Small intestine (tissue), 7 donors: ENCODE measurements at regions not wholly inside any gene's neighbourhood (a gene's known extent, or its start where the extent isn't known, plus 50 kb on each side); places are given as distances from the start of the nearest gene placed in this dataset.
"Not testable (repeated sequence)": the region's sequence is repeated elsewhere in the genome, so short reads cannot be mapped to it uniquely, and the experiment has no call there.

Experiments used
- DNase-seq, 2 donors: peaks; one replicate each; pipeline versions ENCODE4 v3.0.0 to v3.0.0-alpha.2; 2013
- FAIRE-seq: peaks from 2 replicates; lab custom pipeline; 2012; peaks lifted over from hg19 to GRCh38; lab: Jason Lieb, UNC
- H3K27ac ChIP-seq, 3 donors: one replicate each; pipeline ENCODE4 v1.5.1; 2013; ENCODE audit warnings: low read length in 2 of 3, mild to moderate bottlenecking in 2 of 3, control low read depth in 1 of 3, inconsistent platforms in 1 of 3, low read depth in 1 of 3, moderate library complexity in 1 of 3
- H3K27me3 ChIP-seq, 3 donors: one replicate each; pipeline ENCODE4 v1.6.1; 2013; ENCODE audit warnings: low read length in 3 of 3, inconsistent platforms in 1 of 3; ENCODE audit not compliant: control insufficient read depth in 3 of 3, insufficient read depth in 3 of 3
- H3K36me3 ChIP-seq, 3 donors: one replicate each; pipeline ENCODE4 v1.6.1; 2013; ENCODE audit warnings: low read length in 3 of 3, inconsistent platforms in 1 of 3, low read depth in 1 of 3, mild to moderate bottlenecking in 1 of 3, moderate library complexity in 1 of 3; ENCODE audit not compliant: control insufficient read depth in 3 of 3, insufficient read depth in 2 of 3
- H3K4me1 ChIP-seq, 3 donors: one replicate each; pipeline ENCODE4 v1.6.1; 2013; ENCODE audit warnings: low read length in 2 of 3, inconsistent platforms in 1 of 3, low read depth in 1 of 3, mild to moderate bottlenecking in 1 of 3, moderate library complexity in 1 of 3; ENCODE audit not compliant: control insufficient read depth in 3 of 3, insufficient read depth in 2 of 3
- H3K4me3 ChIP-seq, 3 donors: one replicate each; pipeline ENCODE4 v1.5.1; 2013; ENCODE audit warnings: low read length in 3 of 3, control low read depth in 1 of 3, inconsistent platforms in 1 of 3, low read depth in 1 of 3, mild to moderate bottlenecking in 1 of 3, moderate library complexity in 1 of 3
- H3K9me3 ChIP-seq, 2 donors: one replicate each; pipeline ENCODE4 v1.6.1; 2013; ENCODE audit warnings: low read depth in 1 of 2, low read length in 1 of 2; ENCODE audit not compliant: control insufficient read depth in 2 of 2, insufficient read depth in 1 of 2
- WGBS, 3 donors: extraction: QIAGEN DNeasy Blood & Tissue Kit; methylation state at CpG; one replicate each; pipeline ENCODE4 v1.1.7; 2013; 5-methylcytosine and 5-hydroxymethylcytosine counted together
- donor health status: healthy with polysubstance abuse.
- donor health status: control.
- donor health status: control.
- donor health status: Bipolar disorder and iron deficiency.
- donor health status: healthy.

DNA sequence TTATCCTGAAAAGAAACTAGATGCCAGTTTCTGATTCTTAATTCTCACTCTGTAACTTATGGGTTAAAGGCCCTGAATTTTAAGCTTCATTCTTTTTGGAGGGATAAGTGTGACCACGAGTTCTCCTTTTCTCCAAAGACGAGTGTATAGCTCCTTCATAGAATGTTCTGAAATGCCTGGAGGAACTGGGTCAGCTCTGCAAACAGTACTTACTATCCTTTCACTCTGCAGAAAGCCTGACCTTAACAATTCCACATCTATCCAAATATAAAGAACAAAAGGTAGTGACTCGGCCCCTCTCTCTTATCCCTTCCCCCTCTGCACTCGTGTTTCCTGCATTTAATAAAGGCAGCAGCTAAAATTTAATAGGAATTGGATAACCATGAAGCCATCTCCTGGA is 150.5 kb downstream of the LYPLAL1 start:
- Histone ChIP-seq H3K36me3 (no peaks in the 10 kb centered on the region), H3K4me1 (no peaks in the 10 kb centered on the region), H3K9me3 (no peaks in the 10 kb centered on the region), H3K4me3 (no peak overlapping the region), H3K27ac (no peak overlapping the region), H3K27me3 (no peaks in the 10 kb centered on the region)
- 46 to 50% (median 50%) methylated on average over 4 of the region's 4 CpGs for whole genome bisulfite sequencing, 3 donors
- FAIRE-seq (no peak), DNase-seq (no peak)

DNA sequence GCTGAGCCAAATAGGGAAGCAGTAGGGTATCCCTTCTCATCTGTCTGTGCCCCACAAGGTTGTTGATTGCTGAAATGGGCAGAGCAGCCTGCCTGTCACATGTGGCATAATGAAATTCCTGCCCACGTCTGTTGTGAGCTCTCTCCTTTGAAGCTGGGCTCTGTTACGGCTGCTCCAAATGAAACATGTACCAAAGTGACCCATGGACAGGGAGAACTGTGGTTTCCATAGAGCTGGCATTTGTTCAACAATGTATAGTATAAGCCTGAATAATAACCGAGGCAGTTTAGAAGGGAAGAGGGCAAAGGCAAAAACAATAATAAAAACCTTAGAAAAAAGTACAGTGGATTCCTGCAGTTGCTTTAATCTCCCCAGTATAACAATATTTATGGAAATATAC is 149.7 kb downstream of the LYPLAL1 start:
- no peak for DNase-seq
- no peak overlapping the region for H3K27ac ChIP-seq
- no peaks in the 10 kb centered on the region for H3K4me1 ChIP-seq
- H3K4me3 ChIP-seq: no peak overlapping the region
- FAIRE-seq: no peak
- 48 to 78% (median 61%) methylated on average over 3 of the region's 3 CpGs for WGBS, 3 donors
- no peaks in the 10 kb centered on the region for H3K9me3 ChIP-seq
- H3K36me3 ChIP-seq: no peaks in the 10 kb centered on the region
- H3K27me3 ChIP-seq: no peaks in the 10 kb centered on the region

DNA sequence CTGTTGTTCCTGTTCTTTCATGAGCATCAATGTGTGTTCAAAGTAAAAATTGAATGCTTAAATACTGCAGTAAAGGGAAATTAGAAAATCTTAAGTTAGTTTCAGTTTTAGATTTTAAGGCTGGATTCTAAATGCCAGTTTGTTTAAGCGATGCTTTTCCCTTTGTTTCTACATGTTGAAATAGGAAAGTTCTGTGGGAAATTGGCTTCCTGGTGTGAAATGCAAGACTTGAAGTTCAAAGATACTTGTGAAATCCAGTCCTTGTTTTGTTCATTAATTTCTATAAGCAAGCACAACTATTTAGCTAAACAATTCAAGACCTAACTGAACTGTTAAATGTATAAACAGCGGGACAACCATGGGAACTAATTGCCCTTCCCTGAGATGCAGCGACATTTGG is 149.1 kb downstream of the LYPLAL1 start:
- Histone ChIP-seq H3K9me3 (no peaks in the 10 kb centered on the region), H3K27ac (no peak overlapping the region), H3K4me3 (no peak overlapping the region), H3K4me1 (no peaks in the 10 kb centered on the region), H3K36me3 (no peaks in the 10 kb centered on the region), H3K27me3 (no peaks in the 10 kb centered on the region)
- FAIRE-seq (no peak), DNase-seq (no peak)
- 88 to 94% (median 94%) methylated on average over 3 of the region's 3 CpGs for WGBS, 3 donors

DNA sequence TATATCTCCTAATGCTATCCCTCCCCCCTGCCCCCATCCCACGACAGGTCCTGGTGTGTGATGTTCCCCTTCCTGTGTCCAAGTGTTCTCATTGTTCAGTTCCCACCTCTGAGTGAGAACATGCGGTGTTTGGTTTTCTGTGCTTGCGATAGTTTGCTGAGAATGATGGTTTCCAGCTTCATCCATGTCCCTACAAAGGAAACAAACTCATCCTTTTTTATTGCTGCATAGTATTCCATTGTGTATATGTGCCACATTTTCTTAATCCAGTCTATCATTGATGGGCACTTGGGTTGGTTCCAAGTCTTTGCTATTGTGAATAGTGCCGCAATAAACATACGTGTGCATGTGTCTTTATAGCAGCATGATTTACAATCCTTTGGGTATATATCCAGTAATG is 146.9 kb downstream of the LYPLAL1 start:
- not testable (repeated sequence) for H3K4me1 ChIP-seq, H3K4me3 ChIP-seq, H3K36me3 ChIP-seq, DNase-seq, H3K27me3 ChIP-seq, FAIRE-seq, H3K27ac ChIP-seq, H3K9me3 ChIP-seq
- 81 to 91% (median 91%) methylated on average over 4 of the region's 5 CpGs for whole genome bisulfite sequencing, 3 donors

DNA sequence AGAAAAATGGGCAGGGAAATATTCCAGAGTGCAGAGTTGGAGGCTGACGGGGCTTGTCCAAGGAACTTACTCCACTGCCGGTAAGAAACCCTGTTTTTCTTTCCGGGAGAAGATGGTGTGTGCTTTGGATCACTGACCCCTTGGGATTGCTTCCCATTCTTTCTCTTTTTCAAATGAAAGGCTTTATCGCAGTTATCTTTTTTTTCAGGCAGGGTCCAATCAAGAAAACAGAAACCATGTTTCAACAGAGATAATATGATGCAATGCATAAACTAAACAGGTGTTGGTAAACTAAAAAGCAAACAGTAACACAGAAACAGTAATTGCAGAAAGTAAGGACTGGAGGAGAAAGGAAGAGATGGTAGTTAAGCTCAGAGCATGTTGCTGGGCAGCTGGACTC is 145.1 kb downstream of the LYPLAL1 start:
- Histone ChIP-seq H3K4me1 (no peaks in the 10 kb centered on the region), H3K4me3 (no peak overlapping the region), H3K27ac (no peak overlapping the region), H3K27me3 (no peaks in the 10 kb centered on the region), H3K36me3 (no peaks in the 10 kb centered on the region), H3K9me3 (no peaks in the 10 kb centered on the region)
- DNase-seq (no peak), FAIRE-seq (no peak)
- WGBS, 3 donors: 84 to 94% (median 85%) methylated on average over 4 of the region's 4 CpGs

DNA sequence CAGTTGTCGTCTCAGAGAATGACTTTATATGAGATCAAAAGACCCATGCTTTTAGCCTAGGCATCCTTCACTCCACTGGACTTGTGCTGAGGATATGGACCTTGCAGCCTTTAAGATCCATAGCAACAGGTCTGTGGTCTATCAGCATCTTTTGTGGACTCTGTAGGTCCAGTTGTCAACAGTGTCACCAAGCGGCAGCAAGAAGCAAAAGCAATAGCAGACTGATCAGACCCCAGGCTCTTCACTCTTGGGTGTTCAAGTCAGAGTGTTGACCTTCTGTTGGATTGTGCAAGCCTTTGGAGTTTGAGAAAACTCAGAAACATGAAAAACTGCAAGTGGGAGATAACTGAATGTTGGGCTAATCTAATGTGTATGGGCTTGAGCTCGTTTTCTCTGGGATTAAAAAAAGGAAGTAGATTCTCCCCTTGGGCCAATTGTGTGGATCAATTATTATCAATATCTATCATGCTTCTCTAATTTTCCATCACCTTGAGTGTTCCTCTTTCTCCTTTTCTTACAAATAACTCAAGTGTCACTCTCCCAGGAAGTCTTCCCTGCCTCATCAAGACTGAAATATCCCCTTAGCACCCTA is 144.2 kb downstream of the LYPLAL1 start:
- WGBS, 3 donors: 65 to 68% (median 66%) methylated on average over 3 of the region's 3 CpGs
- FAIRE-seq (no peak), DNase-seq (peak in 1 of 2 donors; percentile 6)
- Histone ChIP-seq H3K4me3 (no peak overlapping the region), H3K36me3 (no peaks in the 10 kb centered on the region), H3K27me3 (no peaks in the 10 kb centered on the region), H3K27ac (no peak overlapping the region), H3K4me1 (no peaks in the 10 kb centered on the region), H3K9me3 (no peaks in the 10 kb centered on the region)

DNA sequence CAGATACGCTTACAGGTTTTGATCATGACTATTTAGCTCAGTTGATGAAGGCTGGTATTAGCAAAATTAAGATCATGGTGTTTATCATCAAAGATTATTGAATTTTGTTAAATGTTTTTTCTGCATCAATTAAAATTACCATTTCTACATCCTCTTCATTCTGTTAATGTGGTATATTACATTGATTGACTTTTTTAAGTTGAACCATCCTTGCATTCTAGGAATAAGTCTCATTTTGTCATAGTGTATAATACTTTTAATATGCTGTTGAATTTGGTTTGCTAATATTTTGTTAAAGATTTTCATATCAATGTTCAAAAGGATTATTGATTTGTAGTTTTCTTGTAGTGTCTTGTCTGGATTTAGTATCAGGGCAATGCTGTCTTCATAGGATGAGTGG is 142.4 kb downstream of the LYPLAL1 start:
- no peak for DNase-seq
- no peaks in the 10 kb centered on the region for H3K36me3 ChIP-seq
- no peaks in the 10 kb centered on the region for H3K4me1 ChIP-seq
- no peak for FAIRE-seq
- no peak overlapping the region for H3K27ac ChIP-seq
- no peak overlapping the region for H3K4me3 ChIP-seq
- 45 to 96% (median 85%) methylated on average over 1 of the region's 1 CpG for WGBS, 3 donors
- H3K9me3 ChIP-seq: no peaks in the 10 kb centered on the region
- no peaks in the 10 kb centered on the region for H3K27me3 ChIP-seq

DNA sequence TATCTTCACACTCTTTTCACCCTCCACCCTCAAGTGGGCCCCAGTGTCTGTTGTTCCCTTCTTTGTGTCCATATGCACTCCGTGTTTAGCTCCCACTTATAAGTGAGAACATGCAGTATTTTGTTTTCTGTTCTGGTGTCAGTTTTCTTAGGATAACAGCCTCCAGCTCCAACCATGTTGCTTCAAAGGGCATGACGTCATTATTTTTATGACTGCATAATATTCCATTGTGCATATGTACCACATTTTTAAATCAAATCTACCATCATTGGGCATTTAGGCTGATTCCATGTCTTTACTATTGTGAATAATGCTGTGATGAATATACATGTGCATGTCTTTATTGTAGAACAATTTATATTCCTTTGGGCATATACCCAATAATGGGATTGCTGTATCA is 140.3 kb downstream of the LYPLAL1 start:
- DNase-seq: no peak
- H3K27ac ChIP-seq: no peak overlapping the region
- H3K4me1 ChIP-seq: no peaks in the 10 kb centered on the region
- no peak for FAIRE-seq
- no peak overlapping the region for H3K4me3 ChIP-seq
- 92 to 98% (median 97%) methylated on average over 2 of the region's 2 CpGs for WGBS, 3 donors
- no peaks in the 10 kb centered on the region for H3K9me3 ChIP-seq
- H3K36me3 ChIP-seq: no peaks in the 10 kb centered on the region
- H3K27me3 ChIP-seq: no peaks in the 10 kb centered on the region

DNA sequence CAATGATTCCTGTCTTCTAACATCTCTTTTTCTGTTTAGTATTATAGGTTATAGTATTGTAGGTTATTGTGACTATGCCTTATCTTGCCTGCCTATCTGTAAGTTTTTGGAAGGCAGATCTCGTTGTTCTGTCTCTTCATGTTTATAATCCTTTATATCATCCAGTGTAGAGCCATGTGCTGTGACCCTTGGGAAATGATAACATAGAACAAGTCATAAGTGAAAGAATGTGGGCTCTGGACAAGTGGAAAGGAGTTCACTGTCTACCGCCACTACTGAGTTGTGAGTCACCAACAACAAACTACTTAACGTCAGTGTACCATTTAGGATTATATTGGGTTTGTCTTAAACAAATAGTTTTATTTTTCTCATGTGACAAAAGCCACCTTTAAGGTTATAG is 139.3 kb downstream of the LYPLAL1 start:
- H3K4me3 ChIP-seq: no peak overlapping the region
- WGBS, 3 donors: 70 to 87% (median 77%) methylated on average over 3 of the region's 3 CpGs
- H3K36me3 ChIP-seq: no peaks in the 10 kb centered on the region
- no peaks in the 10 kb centered on the region for H3K4me1 ChIP-seq
- H3K27ac ChIP-seq: no peak overlapping the region
- peaks cover 0 to 4% of the 10 kb centered on the region in 2 donors for H3K9me3 ChIP-seq
- DNase-seq (no peak), FAIRE-seq (no peak)
- H3K27me3 ChIP-seq: no peaks in the 10 kb centered on the region
